PFSK-1 (cell line): ENCODE measurements at regions not wholly inside any gene's neighbourhood (a gene's known extent, or its start where the extent isn't known, plus 50 kb on each side); places are given as distances from the start of the nearest gene placed in this dataset.

Experiments
- FOXP2 ChIP-seq: optimal IDR thresholded peaks from 2 replicates; pipeline ENCODE3; 2011; ENCODE audit warnings: borderline replicate concordance, control low read depth, inconsistent platforms; ENCODE audit not compliant: insufficient read depth; ENCODE audit errors: extremely low read length, extremely low read depth
- POLR2AphosphoS5 ChIP-seq: IDR thresholded peaks from 2 replicates; pipeline ENCODE4 v1.6.1; 2012; ENCODE audit warnings: low read depth, mild to moderate bottlenecking, control low read depth, low read length, moderate library complexity
- SIN3A ChIP-seq: IDR thresholded peaks from 2 replicates; pipeline ENCODE4 v1.6.1; 2012; ENCODE audit warnings: mild to moderate bottlenecking, low read length, moderate library complexity, borderline replicate concordance; ENCODE audit not compliant: insufficient read depth
- TAF1 ChIP-seq: IDR thresholded peaks from 2 replicates; pipeline ENCODE4 v1.6.1; 2012; ENCODE audit warnings: low read length, control low read depth, borderline replicate concordance; ENCODE audit not compliant: insufficient read depth
- TF ChIP-seq, protein P1 (sequence below), 2 experiments: IDR thresholded peaks; 2 replicates each; pipeline versions ENCODE4 v1.6.1 to v1.8.0; 2011 to 2012; ENCODE audit warnings: low read depth in 2 of 2, low read length in 2 of 2, control low read depth in 1 of 2, inconsistent platforms in 1 of 2, mild to moderate bottlenecking in 1 of 2, moderate library complexity in 1 of 2; ENCODE audit not compliant: insufficient read depth in 1 of 2

DNA sequence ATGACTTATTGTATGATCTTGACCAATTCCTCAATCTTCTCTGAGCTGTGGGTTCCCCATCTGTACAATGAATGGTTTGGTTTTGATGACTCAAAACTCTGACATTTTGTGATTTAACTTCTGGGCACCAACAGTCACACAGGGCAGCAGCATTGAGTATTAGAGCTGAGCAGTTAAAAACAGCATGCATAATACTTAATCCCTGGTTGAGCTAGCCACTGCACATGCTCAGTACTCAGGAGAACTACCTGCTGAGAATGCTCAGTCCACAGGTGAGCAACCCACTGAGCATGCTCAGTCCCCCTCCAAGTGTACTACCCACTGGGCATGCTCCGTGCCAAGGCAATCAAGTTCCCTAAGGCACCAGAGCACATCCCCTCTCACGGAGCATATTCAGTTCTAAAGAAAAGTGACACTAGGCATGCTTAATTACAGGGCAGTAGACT is 68.7 kb downstream of the AIPL1 start:
- no peak for TF ChIP-seq POLR2AphosphoS5
- no peak for TF ChIP-seq TAF1
- TF ChIP-seq, protein P1, sequence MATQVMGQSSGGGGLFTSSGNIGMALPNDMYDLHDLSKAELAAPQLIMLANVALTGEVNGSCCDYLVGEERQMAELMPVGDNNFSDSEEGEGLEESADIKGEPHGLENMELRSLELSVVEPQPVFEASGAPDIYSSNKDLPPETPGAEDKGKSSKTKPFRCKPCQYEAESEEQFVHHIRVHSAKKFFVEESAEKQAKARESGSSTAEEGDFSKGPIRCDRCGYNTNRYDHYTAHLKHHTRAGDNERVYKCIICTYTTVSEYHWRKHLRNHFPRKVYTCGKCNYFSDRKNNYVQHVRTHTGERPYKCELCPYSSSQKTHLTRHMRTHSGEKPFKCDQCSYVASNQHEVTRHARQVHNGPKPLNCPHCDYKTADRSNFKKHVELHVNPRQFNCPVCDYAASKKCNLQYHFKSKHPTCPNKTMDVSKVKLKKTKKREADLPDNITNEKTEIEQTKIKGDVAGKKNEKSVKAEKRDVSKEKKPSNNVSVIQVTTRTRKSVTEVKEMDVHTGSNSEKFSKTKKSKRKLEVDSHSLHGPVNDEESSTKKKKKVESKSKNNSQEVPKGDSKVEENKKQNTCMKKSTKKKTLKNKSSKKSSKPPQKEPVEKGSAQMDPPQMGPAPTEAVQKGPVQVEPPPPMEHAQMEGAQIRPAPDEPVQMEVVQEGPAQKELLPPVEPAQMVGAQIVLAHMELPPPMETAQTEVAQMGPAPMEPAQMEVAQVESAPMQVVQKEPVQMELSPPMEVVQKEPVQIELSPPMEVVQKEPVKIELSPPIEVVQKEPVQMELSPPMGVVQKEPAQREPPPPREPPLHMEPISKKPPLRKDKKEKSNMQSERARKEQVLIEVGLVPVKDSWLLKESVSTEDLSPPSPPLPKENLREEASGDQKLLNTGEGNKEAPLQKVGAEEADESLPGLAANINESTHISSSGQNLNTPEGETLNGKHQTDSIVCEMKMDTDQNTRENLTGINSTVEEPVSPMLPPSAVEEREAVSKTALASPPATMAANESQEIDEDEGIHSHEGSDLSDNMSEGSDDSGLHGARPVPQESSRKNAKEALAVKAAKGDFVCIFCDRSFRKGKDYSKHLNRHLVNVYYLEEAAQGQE (IDR thresholded peaks at IDR 0.05; ENCODE audit: insufficient read depth in 1 of 2, low read depth in 2 of 2, low read length in 2 of 2), result no peak
- no peak for TF ChIP-seq SIN3A
- TF ChIP-seq FOXP2, result no peak
